Stimulated activated CD4-positive, alpha-beta T cell treated with anti-CD3 and anti-CD28 coated beads, Interleukin-2, amount 100 ng/mL, for 48 hours (primary cell): ENCODE measurements at regions not wholly inside any gene's neighbourhood (a gene's known extent, or its start where the extent isn't known, plus 50 kb on each side); places are given as distances from the start of the nearest gene placed in this dataset.

ENCODE experiments used
- DNase-seq, 2 donors: peaks; one replicate each; pipeline ENCODE4 v3.0.0-alpha.2; 2020

- DNase-seq: no peak
These were observed 84.9 kb downstream of the C11orf91 start for GRCh38 chr11:33615751-33616150.

- DNase-seq: no peak
These were observed 87.2 kb downstream of the C11orf91 start for GRCh38 chr11:33613404-33613803.

GRCh38 chr11:33610903-33611302 is 89.7 kb downstream of the C11orf91 start:
- no peak for DNase-seq

GRCh38 chr11:33608386-33608785 is 92.2 kb downstream of the C11orf91 start:
- DNase-seq: no peak

- DNase-seq: no peak
These were observed 93.9 kb downstream of the C11orf91 start for GRCh38 chr11:33606762-33607161.

DNA sequence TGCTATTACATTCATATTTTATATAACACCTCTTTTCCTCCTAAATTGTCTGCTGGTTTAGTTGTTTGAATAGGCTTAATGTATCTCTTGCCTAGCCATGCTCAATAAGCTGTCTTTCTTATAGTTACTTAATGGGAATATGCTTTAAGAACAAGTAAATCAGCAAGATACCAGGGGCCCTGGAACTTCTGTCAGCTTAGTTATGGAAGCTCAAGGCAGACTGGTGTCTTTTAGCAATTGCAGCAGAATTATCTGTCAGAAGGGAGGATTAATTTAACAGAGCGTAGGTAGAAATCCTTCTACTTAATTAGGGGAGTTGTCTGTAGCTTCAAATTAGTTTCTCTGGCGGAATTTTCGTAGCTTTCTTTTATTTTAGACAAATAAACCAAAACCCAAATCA is 94.9 kb downstream of the C11orf91 start:
- DNase-seq: no peak

DNA sequence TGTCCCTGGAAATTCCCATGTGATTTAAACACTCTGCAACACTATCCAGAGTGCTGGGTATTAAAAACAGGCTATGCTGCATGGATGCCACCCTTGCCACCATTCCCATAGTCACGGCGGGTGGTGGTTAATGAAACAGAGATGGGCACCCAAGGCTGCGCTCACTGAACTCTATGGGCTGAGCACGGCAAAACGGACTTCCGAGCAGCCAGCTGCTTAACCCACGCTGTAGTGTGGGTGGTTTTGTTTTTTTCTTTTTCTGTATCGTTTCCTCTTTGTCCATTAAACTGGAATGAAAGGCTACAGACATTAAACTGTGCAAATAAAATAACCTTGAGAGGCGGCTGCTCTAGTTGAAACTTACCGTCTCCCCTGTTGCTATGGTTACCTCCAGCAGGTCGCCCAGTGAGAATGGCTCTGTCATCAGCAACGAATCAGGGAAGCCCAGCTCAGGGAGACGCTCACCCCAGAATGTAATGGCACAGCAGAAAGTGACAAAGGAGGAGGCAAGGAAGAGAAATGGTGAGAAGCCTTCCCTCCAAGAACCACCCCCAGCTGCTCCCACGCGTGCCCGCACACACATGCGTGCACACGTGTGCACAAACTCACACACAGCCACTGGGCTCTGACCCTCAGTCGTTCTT is 102.1 kb downstream of the C11orf91 start:
- no peak for DNase-seq

DNA sequence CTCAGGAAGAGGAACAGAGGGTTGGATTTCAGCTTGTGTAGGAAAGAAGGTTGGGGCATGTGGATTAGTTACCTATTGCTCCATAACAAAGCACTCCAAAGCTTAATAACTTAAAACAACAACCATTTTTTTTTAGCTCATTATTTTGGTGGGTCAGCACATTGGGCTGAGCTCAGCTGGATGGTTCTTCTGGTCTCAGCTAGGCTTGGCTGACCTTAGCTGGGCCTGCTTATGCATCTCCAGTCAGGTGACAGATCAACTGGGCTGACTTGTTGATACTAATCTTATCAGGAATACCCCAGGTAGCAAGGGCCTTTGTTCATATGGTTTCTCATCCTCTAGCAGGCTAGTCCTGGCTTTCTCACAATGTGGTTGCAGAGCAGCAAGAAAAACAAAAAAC is 106.4 kb downstream of the C11orf91 start:
- no peak for DNase-seq

- DNase-seq: no peak
These were observed 110.2 kb downstream of the C11orf91 start for GRCh38 chr11:33590441-33590840.

- no peak for DNase-seq
These were observed 112.6 kb downstream of the C11orf91 start for GRCh38 chr11:33588056-33588455.

GRCh38 chr11:33585586-33586209 is 114.9 kb downstream of the C11orf91 start:
- DNase-seq: no peak

GRCh38 chr11:33582636-33583325 is 117.8 kb downstream of the C11orf91 start:
- DNase-seq: no peak

- no peak for DNase-seq
These were observed 121.5 kb downstream of the C11orf91 start for GRCh38 chr11:33579101-33579500.

GRCh38 chr11:33577204-33577603 is 123.4 kb downstream of the C11orf91 start:
- DNase-seq: no peak

GRCh38 chr11:33575311-33575710 is 125.3 kb downstream of the C11orf91 start:
- DNase-seq: no peak

- DNase-seq: no peak
These were observed 126.3 kb downstream of the C11orf91 start for GRCh38 chr11:33574331-33574730.

DNA sequence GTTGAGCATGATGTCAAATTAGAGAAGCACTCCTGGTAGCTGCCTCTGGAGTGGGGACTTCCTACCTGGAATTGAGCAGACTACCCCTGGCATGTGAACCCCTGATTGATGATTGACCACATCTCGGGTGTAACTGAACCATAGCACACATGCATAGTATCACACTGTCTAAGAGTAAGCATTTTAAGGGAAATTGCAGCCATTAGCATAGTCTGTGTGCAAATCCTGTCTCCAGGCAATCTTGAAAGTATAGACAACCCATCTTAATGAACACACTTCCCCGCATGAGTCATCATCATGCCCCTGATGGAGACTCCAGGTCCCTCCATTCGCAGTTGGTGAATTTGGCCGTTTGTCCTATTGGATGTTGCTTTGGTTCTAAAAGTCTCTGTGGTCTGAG is 131.3 kb downstream of the C11orf91 start:
- no peak for DNase-seq

DNA sequence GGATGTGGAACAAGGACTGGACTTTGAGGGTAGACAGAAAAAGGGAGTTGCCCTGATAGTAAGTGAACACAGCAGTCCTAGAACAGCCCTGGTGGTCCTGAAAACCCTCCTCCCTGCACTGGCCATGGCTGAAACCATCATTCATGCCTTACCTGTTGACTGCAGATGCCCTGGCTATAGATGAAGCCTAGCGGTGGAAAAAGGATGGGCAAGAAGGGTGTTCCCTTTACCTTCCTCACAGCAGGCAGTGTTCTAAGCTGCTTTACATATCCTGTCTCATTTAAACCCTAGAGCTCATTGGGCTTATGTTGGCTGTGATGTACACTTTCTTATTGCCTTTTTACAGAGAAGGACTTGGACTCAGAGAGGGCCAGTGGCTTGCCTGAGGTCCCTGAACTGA is 133.6 kb downstream of the C11orf91 start:
- DNase-seq: no peak

- no peak for DNase-seq
These were observed 135.7 kb downstream of the C11orf91 start for GRCh38 chr11:33564856-33565453.

DNA sequence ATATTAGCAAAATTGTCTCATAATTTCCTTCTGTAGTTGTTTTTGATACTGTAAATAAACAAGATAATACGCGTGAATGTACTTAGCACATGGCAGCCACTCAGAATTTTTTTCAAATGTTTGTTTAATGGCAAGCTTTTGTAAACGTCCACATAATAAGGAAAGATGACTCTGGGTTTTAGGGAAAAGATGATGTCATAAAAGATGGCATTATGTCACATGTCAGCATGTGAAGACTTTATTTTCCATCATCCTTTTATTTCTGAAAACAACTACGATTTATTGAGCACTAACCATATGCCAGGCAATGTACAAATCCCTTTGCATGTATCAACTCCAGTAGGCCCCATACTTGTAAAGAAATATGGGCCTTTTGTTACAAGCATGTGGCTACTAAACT is 139.9 kb downstream of the C11orf91 start:
- no peak for DNase-seq

DNA sequence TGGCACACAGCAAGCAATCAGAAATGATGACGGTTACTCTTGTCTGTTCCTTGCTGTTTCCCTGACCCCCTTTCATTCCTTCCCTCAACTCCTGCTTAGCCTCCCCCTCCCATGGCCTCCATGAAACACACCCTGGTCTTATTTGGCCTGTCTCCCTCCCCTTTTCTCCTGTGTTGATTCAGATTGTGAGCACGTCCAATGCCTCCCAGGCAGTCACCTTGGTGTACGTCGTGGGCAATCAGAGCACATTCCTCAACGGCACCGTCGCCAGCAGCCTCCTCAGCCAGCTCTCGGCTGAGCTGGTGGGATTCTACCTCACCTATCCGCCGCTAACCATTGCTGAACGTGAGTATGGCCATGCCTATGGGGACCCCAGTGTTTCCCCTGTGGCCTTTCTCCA is 141.1 kb downstream of the C11orf91 start:
- DNase-seq: no peak

DNA sequence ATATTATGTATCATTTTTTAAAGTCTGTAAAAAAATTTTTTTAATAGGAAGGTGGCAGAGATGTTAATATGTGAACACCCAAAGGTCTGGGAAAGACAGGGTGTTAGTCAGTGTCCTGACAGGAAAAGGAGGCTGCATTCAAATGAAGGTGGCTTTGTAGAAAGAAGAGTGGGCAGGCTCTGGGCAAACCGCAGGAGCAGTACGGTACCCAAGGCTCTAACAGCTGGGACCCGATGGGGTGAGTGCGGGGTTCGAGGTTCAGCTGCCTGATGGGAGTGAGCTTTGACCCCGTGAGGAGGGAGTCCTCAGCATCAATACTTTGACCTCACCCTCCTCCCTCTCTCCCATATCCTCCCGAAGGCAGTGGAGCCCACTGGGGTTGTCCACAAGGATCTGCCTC is 142.5 kb downstream of the C11orf91 start:
- no peak for DNase-seq

DNA sequence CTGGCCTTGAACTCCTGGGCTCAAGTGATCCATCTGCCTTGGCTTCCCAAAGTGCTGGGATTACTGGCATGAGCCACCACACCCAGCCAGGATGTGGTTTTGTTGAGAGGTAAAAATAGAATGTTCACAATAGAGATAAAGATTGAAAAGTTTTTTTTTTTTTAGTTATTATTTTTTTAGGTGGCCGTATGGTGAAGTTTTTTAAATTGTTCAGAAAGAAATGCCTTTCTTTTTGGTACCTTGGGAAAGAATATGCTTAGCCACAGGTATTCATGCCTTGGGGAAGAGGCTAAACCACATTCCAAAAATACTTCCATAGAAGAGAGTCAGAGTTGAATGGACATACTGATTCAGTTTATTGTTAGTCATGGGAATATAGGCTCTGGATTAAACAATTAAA is 143.4 kb downstream of the C11orf91 start:
- no peak for DNase-seq

DNA sequence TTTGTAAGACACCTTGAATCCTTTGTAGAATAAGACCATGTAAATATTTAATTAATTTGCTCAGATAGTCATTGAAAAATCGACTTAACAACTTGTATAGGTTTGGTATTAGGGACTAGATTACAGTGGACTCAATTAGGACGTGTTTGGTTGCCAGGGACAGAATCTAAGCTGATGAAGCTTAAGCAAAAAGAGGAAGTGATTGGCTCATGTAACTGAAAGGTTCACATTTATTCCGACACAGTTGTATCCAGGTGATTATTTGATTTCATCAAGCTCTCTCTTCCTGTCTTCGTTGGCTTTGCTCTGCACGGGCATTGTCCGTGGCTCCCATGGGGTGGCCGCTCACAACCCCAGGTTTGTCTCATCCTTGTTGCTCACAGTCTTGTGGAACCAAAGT is 146.4 kb downstream of the C11orf91 start:
- no peak for DNase-seq
